K562 (cell line): ENCODE measurements at regions not wholly inside any gene's neighbourhood (a gene's known extent, or its start where the extent isn't known, plus 50 kb on each side); places are given as distances from the start of the nearest gene placed in this dataset.
A peak's percentile ranks its signal among the peaks of the same experiment; 100 is the strongest.

Source experiments
- BACH1 ChIP-seq: fragments of 200-800 bp; sonication (Bioruptor generic); IDR thresholded peaks from 2 replicates; pipeline ENCODE4 v1.6.1; 2016; ENCODE audit warnings: missing genetic modification characterization, missing compliant biosample characterization
- CTBP1 ChIP-seq: fragments of 450-650 bp; IDR thresholded peaks from 2 replicates; pipeline ENCODE4 v1.6.1; 2016; ENCODE audit warnings: borderline replicate concordance
- FOXP1 ChIP-seq: sonication (generic); formaldehyde crosslinking; IDR thresholded peaks from 2 replicates; pipeline ENCODE4 v1.8.0; 2022; ENCODE audit warnings: mild to moderate bottlenecking, missing genetic modification reagents
- MAFK ChIP-seq: IDR thresholded peaks from 2 replicates; pipeline ENCODE4 v1.6.1; 2011; ENCODE audit warnings: low read length, improper control_type of control experiment
- ZNF316 ChIP-seq: fragments of 450-650 bp; IDR thresholded peaks from 2 replicates; pipeline ENCODE4 v1.6.1; 2016
- TF ChIP-seq, protein P1 (sequence below), 2 experiments: fragments of 450-650 bp; formaldehyde crosslinking in 1 of 2; IDR thresholded peaks; 2 replicates each; pipeline versions ENCODE4 v1.4.0 to v1.6.1; 2014 to 2020; ENCODE audit warnings: mild to moderate bottlenecking in 2 of 2, borderline replicate concordance in 1 of 2, low read depth in 1 of 2

GRCh38 chr2:194739217-194739616 lies 917.8 kb upstream of the SLC39A10 start (continued):
- TF ChIP-seq, protein P1, sequence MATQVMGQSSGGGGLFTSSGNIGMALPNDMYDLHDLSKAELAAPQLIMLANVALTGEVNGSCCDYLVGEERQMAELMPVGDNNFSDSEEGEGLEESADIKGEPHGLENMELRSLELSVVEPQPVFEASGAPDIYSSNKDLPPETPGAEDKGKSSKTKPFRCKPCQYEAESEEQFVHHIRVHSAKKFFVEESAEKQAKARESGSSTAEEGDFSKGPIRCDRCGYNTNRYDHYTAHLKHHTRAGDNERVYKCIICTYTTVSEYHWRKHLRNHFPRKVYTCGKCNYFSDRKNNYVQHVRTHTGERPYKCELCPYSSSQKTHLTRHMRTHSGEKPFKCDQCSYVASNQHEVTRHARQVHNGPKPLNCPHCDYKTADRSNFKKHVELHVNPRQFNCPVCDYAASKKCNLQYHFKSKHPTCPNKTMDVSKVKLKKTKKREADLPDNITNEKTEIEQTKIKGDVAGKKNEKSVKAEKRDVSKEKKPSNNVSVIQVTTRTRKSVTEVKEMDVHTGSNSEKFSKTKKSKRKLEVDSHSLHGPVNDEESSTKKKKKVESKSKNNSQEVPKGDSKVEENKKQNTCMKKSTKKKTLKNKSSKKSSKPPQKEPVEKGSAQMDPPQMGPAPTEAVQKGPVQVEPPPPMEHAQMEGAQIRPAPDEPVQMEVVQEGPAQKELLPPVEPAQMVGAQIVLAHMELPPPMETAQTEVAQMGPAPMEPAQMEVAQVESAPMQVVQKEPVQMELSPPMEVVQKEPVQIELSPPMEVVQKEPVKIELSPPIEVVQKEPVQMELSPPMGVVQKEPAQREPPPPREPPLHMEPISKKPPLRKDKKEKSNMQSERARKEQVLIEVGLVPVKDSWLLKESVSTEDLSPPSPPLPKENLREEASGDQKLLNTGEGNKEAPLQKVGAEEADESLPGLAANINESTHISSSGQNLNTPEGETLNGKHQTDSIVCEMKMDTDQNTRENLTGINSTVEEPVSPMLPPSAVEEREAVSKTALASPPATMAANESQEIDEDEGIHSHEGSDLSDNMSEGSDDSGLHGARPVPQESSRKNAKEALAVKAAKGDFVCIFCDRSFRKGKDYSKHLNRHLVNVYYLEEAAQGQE (IDR thresholded peaks at IDR 0.05; ENCODE audit: borderline replicate concordance) = no peak
- TF ChIP-seq, protein P1 (CRISPR knock-in tag; IDR thresholded peaks at IDR 0.05; ENCODE audit: low read depth) = no peak
- no peak for TF ChIP-seq BACH1
- peak; percentile 83 for TF ChIP-seq ZNF316
- no peak for TF ChIP-seq FOXP1 (CRISPR knock-in tag)
- no peak for TF ChIP-seq CTBP1
- TF ChIP-seq MAFK = peak; percentile 97
